ENCODE measurements at regions not wholly inside any gene's neighbourhood (a gene's known extent, or its start where the extent isn't known, plus 50 kb on each side); places are given as distances from the start of the nearest gene placed in this dataset.
"Not testable (repeated sequence)": the region's sequence is repeated elsewhere in the genome, so short reads cannot be mapped to it uniquely, and the experiment has no call there.

- no peak for DNase-seq
Observed at GRCh38 chr6:140388192-140388802, 1013.8 kb upstream of the CITED2 start.

- DNase-seq, result no peak
Observed at GRCh38 chr6:140385679-140386078, 1011.2 kb upstream of the CITED2 start.

DNA sequence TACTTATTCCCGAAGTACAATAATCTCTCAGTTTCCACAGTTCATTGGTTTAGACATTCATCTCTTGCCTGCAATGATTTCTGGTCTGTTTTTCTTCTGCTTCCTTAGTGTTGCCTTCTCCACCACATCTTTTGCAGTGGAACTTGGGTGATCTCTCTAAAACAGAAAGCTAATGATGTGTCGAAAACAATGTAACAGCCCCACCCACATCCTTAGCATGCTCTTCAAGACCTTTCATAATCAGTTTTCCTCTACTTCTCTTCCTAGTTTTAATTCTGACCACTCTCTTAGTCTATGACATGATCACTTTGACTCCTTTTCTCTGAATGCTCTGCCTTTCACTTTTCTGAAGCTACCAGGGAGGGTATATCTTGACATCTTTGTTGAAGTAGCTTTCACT, 1007.9 kb upstream of the CITED2 start:
- no peak for DNase-seq

GRCh38 chr6:140380427-140381218, 1006.2 kb upstream of the CITED2 start:
- no peak for DNase-seq

DNA sequence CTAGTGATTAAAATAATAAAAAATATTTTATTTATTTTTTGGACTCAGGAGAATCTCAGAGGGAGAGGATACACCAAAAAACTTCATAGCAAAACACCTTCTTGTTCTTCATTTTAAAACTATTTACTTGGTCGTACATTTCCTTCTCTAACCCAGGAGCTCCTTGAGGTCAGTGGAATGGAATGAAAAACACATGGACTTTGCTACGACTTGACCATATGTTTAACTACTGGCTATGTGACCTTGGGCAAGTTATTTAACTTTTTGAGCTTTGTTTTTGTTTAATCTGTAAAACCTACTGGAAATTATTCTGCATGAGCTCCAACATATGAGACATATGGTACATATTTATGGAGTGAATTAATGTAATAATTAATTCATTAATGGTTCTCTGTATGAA, 1005.5 kb upstream of the CITED2 start:
- DNase-seq, result no peak

DNA sequence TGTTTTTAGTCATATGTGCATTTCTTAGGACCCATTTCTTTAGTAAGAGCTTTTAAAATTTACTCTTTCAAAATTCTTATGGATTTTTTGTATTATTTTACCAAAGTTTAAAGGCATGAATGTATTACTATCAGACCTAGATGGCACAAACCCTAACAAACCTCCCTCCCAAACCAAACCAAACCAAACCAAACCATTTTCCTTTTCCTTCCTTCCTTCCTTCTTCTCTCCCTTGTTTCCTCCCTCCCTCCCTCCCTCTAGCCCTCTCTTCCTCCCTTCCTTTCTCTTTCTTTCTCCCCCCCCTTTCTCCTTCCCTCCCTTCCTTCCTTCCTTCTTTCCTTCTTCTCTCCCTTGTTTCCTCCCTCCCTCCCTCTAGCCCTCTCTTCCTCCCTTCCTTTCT, 1001.8 kb upstream of the CITED2 start:
- DNase-seq, result no peak

DNA sequence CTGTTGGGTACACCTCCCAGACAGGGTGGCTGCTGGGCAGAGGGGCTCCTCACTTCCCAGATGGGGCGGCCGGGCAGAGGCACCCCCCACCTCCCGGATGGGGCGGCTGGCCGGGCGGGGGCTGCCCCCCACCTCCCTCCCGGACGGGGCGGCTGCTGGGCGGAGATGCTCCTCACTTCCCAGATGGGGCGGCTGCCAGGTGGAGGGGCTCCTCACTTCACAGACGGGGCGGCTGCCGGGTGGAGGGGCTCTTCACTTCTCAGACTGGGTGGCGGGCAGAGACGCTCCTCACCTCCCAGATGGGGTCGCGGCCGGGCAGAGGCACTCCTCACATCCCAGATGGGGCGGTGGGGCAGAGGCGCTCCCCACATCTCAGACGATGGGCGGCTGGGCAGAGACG, 999.3 kb upstream of the CITED2 start:
- DNase-seq, result not testable (repeated sequence)

DNA sequence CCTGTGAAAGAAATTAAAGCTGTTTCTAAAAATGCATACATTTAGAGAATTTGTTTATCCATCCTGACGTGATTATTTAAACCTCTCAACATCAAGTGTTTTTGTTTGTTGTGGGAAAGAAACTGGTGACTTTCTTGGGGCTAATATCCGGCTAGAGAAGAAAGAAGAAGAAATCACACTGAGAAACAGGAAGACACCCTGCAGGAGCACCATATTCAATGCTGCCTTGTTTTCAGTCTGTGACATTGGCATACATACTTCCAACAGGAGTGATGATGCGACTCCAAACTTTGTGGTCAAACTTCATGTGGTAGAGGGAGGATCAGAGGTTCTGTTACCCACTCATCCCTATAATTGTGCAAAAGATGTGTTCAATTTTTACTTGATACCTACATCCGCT, 997.6 kb upstream of the CITED2 start:
- no peak for DNase-seq

DNA sequence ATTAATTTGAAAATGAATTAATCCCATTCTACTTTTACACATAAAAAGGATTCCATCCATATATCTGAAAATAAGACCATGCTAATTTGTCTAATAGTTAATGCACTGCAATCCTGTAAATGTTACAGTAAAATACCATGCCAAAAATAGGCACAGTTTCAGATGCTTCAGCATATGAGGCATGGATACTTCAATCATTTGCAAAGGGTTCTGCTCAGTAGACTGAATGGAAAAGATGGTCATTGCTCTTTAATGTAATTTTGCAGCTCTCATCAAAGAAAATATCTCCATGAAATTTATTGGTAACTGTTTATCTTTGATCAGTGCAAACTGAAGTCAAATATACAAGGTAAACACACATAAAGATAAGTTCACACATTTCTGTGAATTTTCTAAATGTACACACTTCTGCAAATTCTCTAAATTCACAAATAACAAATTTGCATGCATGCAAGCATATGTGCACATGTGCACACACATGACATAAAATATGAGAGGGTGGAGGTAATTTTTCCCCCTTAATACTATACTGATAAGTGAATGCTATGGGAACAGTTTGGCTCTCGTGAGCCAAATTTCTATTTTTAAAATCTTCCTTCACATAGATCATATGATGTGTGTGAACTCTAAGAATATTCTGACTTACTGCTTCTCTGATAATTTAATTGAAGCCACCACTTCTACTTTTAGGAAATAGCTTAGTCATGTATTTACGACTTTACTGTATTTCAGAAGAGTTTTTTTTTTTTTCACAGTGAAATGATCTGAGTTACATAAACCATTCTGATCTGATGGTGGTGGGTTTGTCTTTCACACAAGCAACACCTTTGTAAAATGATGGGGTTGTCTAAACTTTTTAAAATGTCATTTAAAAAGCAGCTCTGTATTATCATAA, 996.8 kb upstream of the CITED2 start:
- no peak for DNase-seq

- DNase-seq, result no peak
Observed at GRCh38 chr6:140370441-140370840, 996.0 kb upstream of the CITED2 start.

DNA sequence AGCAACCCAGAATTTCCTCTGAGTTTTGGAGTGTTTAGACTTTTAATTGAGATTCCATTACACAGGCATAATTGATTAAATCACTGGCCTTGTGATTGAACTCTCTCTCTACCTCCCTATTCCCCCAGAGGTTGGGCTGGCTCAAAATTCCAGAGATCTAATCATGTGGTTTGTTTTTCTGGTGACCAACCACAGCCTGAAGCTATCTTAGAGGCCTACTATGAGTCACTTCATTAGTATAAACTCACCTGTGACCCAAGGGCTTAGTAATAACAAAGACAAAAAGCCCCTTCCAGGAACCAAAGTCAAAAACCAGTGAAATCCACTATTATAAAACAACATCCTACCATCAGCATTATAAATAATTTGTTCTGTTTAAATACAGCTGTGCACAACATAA, 992.5 kb upstream of the CITED2 start:
- DNase-seq, result no peak

DNA sequence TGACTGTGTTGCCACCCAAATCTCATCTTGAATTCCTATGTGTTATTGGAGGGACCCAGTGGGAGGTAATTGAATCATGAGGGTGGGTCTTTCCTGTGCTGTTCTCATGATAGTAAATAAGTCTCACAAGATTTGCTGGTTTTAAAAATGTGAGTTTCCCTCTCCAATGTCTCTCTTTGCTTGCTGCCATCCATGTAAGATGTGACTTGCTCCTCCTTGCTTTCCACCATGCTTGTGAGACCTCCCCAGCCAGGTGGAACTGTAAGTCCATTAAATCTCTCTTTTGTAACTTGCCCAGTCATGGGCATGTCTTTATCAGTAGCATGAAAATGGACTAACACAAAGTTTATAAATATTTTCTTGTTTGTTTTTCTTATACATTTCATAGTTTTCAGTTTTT, 990.5 kb upstream of the CITED2 start:
- DNase-seq, result no peak

DNA sequence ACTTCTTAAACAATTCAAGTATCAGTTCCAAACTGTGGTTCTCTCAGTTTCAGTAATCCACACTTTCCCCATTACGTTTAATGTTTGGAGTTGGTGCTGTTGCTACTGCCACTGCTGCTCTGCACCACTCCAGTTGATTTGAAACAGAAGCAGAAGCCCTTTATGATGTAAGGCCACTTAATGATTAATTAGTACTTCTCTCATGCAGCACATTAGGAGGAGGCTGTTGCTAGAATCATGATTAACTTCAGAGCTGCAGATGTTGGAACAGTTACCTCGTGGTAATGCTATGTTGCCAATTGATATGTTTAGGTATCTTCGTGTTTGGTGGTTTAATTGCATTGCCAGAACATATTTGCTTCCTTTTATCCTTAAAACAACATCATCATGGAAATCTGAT, 986.2 kb upstream of the CITED2 start:
- no peak for DNase-seq

DNA sequence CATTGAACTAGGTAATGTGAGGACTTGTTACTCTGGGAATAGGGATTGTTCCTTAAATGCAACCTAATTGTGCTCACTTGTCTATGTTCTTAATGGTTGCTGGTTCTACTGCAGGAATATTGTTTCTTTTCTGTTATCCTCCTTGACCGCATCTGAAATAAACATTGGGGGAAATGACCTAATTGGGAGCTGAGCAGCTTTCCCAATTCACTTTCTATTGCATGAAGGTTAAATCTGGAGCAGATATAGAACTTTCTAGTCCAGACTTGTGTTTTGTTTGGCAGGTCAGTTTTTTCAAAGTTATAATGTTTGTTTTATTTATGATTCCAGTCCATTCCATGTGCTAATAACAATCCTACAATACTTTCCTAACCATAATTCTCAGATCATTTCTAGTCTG, 981.0 kb upstream of the CITED2 start:
- no peak for DNase-seq

GRCh38 chr6:140354296-140354695, 979.8 kb upstream of the CITED2 start:
- no peak for DNase-seq

DNA sequence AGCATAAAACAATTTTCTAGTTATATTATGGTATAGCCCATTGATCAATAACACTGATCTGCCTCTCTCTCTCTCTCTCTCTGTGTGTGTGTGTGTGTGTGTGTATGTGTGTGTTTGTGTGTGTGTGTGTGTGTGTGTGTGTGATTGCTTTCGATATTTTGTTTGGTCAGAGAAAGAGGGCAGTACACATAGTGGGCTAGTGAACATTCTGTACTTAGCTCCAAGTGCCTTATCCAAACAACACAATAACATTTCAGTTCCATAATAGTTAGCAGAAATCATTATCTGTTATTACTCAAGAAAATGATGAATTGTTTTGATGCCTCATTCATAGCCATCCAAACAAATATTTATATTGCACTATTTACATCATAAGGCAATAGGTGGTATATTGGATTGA, 979.1 kb upstream of the CITED2 start:
- no peak for DNase-seq

GRCh38 chr6:140346428-140346827, 972.0 kb upstream of the CITED2 start:
- no peak for DNase-seq

DNA sequence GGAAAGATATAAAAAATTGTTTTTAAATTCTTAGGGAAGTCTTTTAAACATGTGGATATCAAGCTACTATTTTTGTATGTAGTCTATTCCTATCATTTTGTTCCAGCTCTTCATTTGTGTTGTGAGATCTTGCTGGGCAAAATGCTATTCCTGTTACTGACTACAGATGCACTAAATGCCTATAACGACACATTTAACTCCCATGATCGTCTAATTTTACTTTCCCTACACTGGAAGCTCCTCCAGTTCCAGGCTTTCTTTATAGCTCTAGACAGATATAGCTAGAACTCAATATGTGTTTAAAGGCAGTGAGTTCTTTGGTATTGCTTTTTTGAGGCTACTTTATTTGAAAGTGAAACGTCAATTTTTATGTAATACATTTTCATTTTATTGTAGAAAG, 971.5 kb upstream of the CITED2 start:
- no peak for DNase-seq

DNA sequence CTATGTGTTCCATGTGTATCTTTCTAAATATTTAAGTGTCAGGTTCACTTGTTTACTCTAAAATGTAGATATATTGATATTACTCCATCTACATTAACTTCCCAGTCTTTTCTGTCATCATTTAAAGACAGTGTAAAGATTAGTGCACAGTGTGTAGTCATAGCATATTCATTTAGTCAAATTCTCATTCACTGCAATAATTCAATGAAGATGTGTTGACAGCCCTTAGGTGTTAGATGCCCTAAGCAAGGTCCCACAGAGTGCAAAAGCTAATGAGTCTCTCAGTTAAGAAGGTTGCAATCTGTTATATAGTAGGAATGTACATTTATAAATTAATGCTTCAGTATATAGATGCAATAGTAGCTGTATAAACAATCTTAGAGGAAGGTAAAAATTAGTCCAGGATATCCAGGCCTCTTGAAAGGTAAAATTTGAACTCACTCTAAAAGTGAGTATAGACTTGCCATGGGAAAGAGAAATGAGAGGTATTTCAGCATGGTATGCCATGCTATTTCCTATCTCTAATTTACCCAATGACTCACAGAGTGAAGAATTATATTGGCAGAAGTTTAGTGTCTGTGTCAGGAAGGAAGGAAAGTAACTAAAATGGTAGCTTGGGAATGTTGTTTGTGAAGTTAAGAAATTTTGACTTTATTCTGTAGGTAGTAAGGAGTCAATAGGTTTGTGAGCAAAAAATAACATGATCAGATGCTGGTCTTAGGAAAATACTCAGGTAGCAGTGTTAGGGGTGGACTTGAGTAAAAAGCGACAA, 969.9 kb upstream of the CITED2 start:
- DNase-seq, result no peak

- DNase-seq, result no peak
Observed at GRCh38 chr6:140343128-140343527, 968.7 kb upstream of the CITED2 start.

- DNase-seq, result no peak
Observed at GRCh38 chr6:140341272-140341671, 966.8 kb upstream of the CITED2 start.

DNA sequence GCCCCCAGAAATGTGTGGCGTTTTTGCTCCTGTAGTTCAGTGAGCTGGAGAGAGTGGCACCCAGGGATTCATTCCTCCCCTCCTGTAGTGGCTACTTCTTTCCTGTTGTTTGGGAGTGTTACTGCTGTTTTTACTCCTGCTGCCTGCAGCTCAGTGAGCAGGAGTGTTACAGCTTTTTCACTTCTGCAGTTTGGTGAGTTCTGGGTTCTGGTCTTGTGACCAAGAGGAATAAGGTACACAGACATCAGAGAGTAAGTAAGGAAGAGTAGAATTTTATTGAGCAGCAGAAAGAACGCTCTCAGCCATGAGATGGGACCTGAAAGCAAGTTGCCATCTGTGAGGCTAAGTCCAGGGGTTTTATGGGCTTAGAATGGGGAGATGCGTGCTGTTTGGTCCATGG, 966.3 kb upstream of the CITED2 start:
- DNase-seq, result no peak
